H1 (cell line): ENCODE measurements at regions not wholly inside any gene's neighbourhood (a gene's known extent, or its start where the extent isn't known, plus 50 kb on each side); places are given as distances from the start of the nearest gene placed in this dataset.

Source experiments
- CTCF ChIA-PET: fragments of 300-600 bp; sonication (Branson Sonifier 250); formaldehyde crosslinking; loops from one replicate; lab custom pipeline; 2021; ENCODE audit not compliant: partially characterized antibody; lab: Charles Lee
- POLR2A ChIA-PET: fragments of 300-600 bp; sonication (Branson Sonifier 250); formaldehyde crosslinking; loops from one replicate; lab custom pipeline; 2021; ENCODE audit warnings: inconsistent platforms; ENCODE audit not compliant: partially characterized antibody; lab: Charles Lee
- DNase-seq, 2 experiments: peaks; one replicate each; pipeline versions ENCODE4 v3.0.0 to v3.0.0-alpha.2; 2010 to 2022; ENCODE audit warnings: low spot score in 2 of 2, low read depth in 1 of 2, mixed read lengths in 1 of 2
- FAIRE-seq: peaks from 2 replicates; lab custom pipeline; 2011; peaks lifted over from hg19 to GRCh38; lab: Jason Lieb, UNC
- H2AFZ ChIP-seq: 2 replicates; pipeline ENCODE4 v1.8.1; 2012; ENCODE audit warnings: low read length, inconsistent platforms
- H2AK5ac ChIP-seq: 2 replicates; pipeline ENCODE4 v1.6.1; 2013; ENCODE audit warnings: low read depth, low read length
- H2BK120ac ChIP-seq: replicated peaks from 2 replicates; pipeline ENCODE3; 2013; ENCODE audit warnings: low read depth, low read length, inconsistent platforms
- H2BK12ac ChIP-seq: 2 replicates; pipeline ENCODE4 v1.6.1; 2013; ENCODE audit warnings: low read depth, low read length
- H2BK15ac ChIP-seq: 2 replicates; pipeline ENCODE4 v1.6.1; 2013; ENCODE audit warnings: low read length
- H2BK20ac ChIP-seq: 2 replicates; pipeline ENCODE4 v1.6.1; 2013; ENCODE audit warnings: low read length
- H2BK5ac ChIP-seq: 2 replicates; pipeline ENCODE4 v1.6.1; 2013; ENCODE audit warnings: low read depth, low read length
- H3K14ac ChIP-seq: 2 replicates; pipeline ENCODE4 v1.6.1; 2013; ENCODE audit warnings: inconsistent platforms; ENCODE audit not compliant: insufficient read length
- H3K18ac ChIP-seq: 2 replicates; pipeline ENCODE4 v1.6.1; 2013; ENCODE audit warnings: low read length; ENCODE audit errors: extremely low read depth
- H3K23ac ChIP-seq: 2 replicates; pipeline ENCODE4 v1.6.1; 2013; ENCODE audit warnings: inconsistent platforms; ENCODE audit not compliant: insufficient read length
- H3K23me2 ChIP-seq: 2 replicates; pipeline ENCODE4 v1.6.1; 2013; ENCODE audit warnings: low read depth, low read length
- H3K27ac ChIP-seq: 2 replicates; pipeline ENCODE4 v1.6.1; 2011; ENCODE audit warnings: low read depth, low read length, inconsistent platforms
- H3K27me3 ChIP-seq, 4 experiments: replicated peaks in 1 of 4; 1 replicate in 1 of 4; 2 replicates in 3 of 4; pipeline versions ENCODE4 v1.6.1 to v1.8.1; 2011 to 2013; ENCODE audit warnings: low read length in 3 of 4, mild to moderate bottlenecking in 3 of 4, inconsistent platforms in 2 of 4, mixed read lengths in 2 of 4, moderate library complexity in 1 of 4; ENCODE audit not compliant: control insufficient read depth in 3 of 4, insufficient read depth in 3 of 4; ENCODE audit errors: extremely low read depth in 1 of 4
- H3K36me3 ChIP-seq, 4 experiments: 2 replicates each; pipeline versions ENCODE4 v1.6.1 to v1.8.1; 2011 to 2013; ENCODE audit warnings: mild to moderate bottlenecking in 4 of 4, low read length in 3 of 4, moderate library complexity in 2 of 4, control low read depth in 1 of 4, inconsistent platforms in 1 of 4; ENCODE audit not compliant: insufficient read depth in 4 of 4, control insufficient read depth in 2 of 4
- H3K4ac ChIP-seq: replicated peaks from 2 replicates; pipeline ENCODE3; 2013; ENCODE audit warnings: low read length, low read depth, mixed read lengths, inconsistent platforms; ENCODE audit not compliant: insufficient read length
- H3K4me1 ChIP-seq, 4 experiments: replicated peaks in 1 of 4; 1 replicate in 1 of 4; 2 replicates in 3 of 4; pipeline versions ENCODE4 v1.6.1 to v1.8.1; 2011 to 2013; ENCODE audit warnings: low read length in 3 of 4, inconsistent platforms in 2 of 4, mixed read lengths in 1 of 4; ENCODE audit not compliant: insufficient read depth in 4 of 4, control insufficient read depth in 3 of 4
- H3K4me2 ChIP-seq, 2 experiments: 2 replicates each; pipeline versions ENCODE4 v1.6.1 to v1.8.1; 2011 to 2013; ENCODE audit warnings: low read depth in 2 of 2, low read length in 2 of 2, control low read depth in 1 of 2, inconsistent platforms in 1 of 2, mild to moderate bottlenecking in 1 of 2; ENCODE audit not compliant: insufficient read depth in 1 of 2
- H3K4me3 ChIP-seq, 4 experiments: fragments of 200-600, 300-600 bp in 1 of 4; sonication (generic), shearing (Covaris generic), sonication (Bioruptor Twin) in 1 of 4; 2 replicates each; pipeline versions ENCODE4 v1.5.1 to v1.8.1; 2011 to 2016; ENCODE audit warnings: low read length in 4 of 4, low read depth in 3 of 4, control low read depth in 2 of 4, inconsistent platforms in 2 of 4, mild to moderate bottlenecking in 2 of 4, mixed read lengths in 1 of 4, moderate library complexity in 1 of 4; ENCODE audit not compliant: insufficient read depth in 2 of 4; ENCODE audit errors: extremely low read depth in 1 of 4
- H3K56ac ChIP-seq: replicated peaks from 2 replicates; pipeline ENCODE3; 2013; ENCODE audit warnings: low read depth, mild to moderate bottlenecking, mixed read lengths, low read length, inconsistent platforms; ENCODE audit not compliant: insufficient read length
- H3K79me1 ChIP-seq: 2 replicates; pipeline ENCODE4 v1.6.1; 2013; ENCODE audit warnings: low read depth, low read length, control low read depth
- H3K79me2 ChIP-seq, 2 experiments: 2 replicates each; pipeline versions ENCODE4 v1.6.1 to v1.8.1; 2012 to 2013; ENCODE audit warnings: low read length in 2 of 2, mild to moderate bottlenecking in 2 of 2, inconsistent platforms in 1 of 2; ENCODE audit not compliant: insufficient read depth in 2 of 2, control insufficient read depth in 1 of 2
- H3K9ac ChIP-seq, 4 experiments: replicated peaks in 1 of 4; 1 replicate in 1 of 4; 2 replicates in 3 of 4; pipeline versions ENCODE4 v1.6.1 to v1.8.1; 2011 to 2013; ENCODE audit warnings: low read depth in 3 of 4, low read length in 3 of 4, control low read depth in 2 of 4, mild to moderate bottlenecking in 2 of 4, moderate library complexity in 2 of 4, inconsistent platforms in 1 of 4; ENCODE audit errors: extremely low read depth in 1 of 4
- H3K9me3 ChIP-seq, 2 experiments: 2 replicates each; pipeline versions ENCODE4 v1.6.1 to v1.8.1; 2012 to 2013; ENCODE audit warnings: mild to moderate bottlenecking in 2 of 2, moderate library complexity in 2 of 2, control low read depth in 1 of 2, inconsistent platforms in 1 of 2, low read depth in 1 of 2, low read length in 1 of 2, mixed read lengths in 1 of 2; ENCODE audit not compliant: insufficient read depth in 2 of 2
- H4K20me1 ChIP-seq, 2 experiments: replicated peaks in 1 of 2; 2 replicates each; pipeline versions ENCODE3 to v1.8.1; 2011 to 2013; ENCODE audit warnings: inconsistent platforms in 2 of 2, low read length in 2 of 2, mild to moderate bottlenecking in 1 of 2; ENCODE audit not compliant: insufficient read depth in 2 of 2, control insufficient read depth in 1 of 2
- H4K5ac ChIP-seq: 2 replicates; pipeline ENCODE4 v1.6.1; 2013; ENCODE audit warnings: low read length, low read depth, mixed read lengths, inconsistent platforms; ENCODE audit not compliant: insufficient read length
- H4K8ac ChIP-seq: 2 replicates; pipeline ENCODE4 v1.8.0; 2013; ENCODE audit warnings: mild to moderate bottlenecking, moderate library complexity, low read length, inconsistent platforms; ENCODE audit not compliant: insufficient read depth; ENCODE audit errors: extremely low read depth
- H4K91ac ChIP-seq: replicated peaks from 2 replicates; pipeline ENCODE3; 2013; ENCODE audit warnings: low read length, mixed read lengths, inconsistent platforms; ENCODE audit not compliant: insufficient read length
- ATF2 ChIP-seq: IDR thresholded peaks from 2 replicates; pipeline ENCODE4 v1.6.1; 2012; ENCODE audit warnings: low read length, inconsistent platforms
- BACH1 ChIP-seq: IDR thresholded peaks from 2 replicates; pipeline ENCODE4 v1.6.1; 2012; ENCODE audit warnings: low read length, improper control_type of control experiment
- CEBPB ChIP-seq: IDR thresholded peaks from 2 replicates; pipeline ENCODE4 v1.6.1; 2012; ENCODE audit warnings: low read depth, low read length
- CHD2 ChIP-seq: IDR thresholded peaks from 2 replicates; pipeline ENCODE4 v1.6.1; 2012; ENCODE audit warnings: low read length, improper control_type of control experiment
- EGR1 ChIP-seq: IDR thresholded peaks from 2 replicates; pipeline ENCODE4 v1.6.1; 2011; ENCODE audit warnings: low read depth, low read length, borderline replicate concordance
- JUN ChIP-seq: IDR thresholded peaks from 2 replicates; pipeline ENCODE4 v1.6.1; 2011; ENCODE audit warnings: low read depth, mild to moderate bottlenecking, improper control_type of control experiment, low read length
- NRF1 ChIP-seq: IDR thresholded peaks from 2 replicates; pipeline ENCODE4 v1.6.1; 2011; ENCODE audit warnings: mild to moderate bottlenecking, low read depth, low read length, improper control_type of control experiment
- SP4 ChIP-seq: IDR thresholded peaks from 2 replicates; pipeline ENCODE4 v1.6.1; 2012; ENCODE audit warnings: low read length, inconsistent platforms
- WGBS, 2 experiments: shearing (Covaris generic) in 1 of 2; methylation state at CpG; one replicate each; pipeline versions ENCODE4 v1.1.6 to v1.1.7; 2013 to 2015; ENCODE audit warnings: low lambda C conversion rate in 2 of 2, mixed read lengths in 2 of 2, inconsistent platforms in 1 of 2, low coverage in 1 of 2, missing lambda C conversion rate in 1 of 2; ENCODE audit not compliant: insufficient replicate concordance in 2 of 2, insufficient coverage in 1 of 2, insufficient read length in 1 of 2; ENCODE audit errors: extremely low coverage in 1 of 2, missing lambda C conversion rate in 1 of 2; 5-methylcytosine and 5-hydroxymethylcytosine counted together

DNA sequence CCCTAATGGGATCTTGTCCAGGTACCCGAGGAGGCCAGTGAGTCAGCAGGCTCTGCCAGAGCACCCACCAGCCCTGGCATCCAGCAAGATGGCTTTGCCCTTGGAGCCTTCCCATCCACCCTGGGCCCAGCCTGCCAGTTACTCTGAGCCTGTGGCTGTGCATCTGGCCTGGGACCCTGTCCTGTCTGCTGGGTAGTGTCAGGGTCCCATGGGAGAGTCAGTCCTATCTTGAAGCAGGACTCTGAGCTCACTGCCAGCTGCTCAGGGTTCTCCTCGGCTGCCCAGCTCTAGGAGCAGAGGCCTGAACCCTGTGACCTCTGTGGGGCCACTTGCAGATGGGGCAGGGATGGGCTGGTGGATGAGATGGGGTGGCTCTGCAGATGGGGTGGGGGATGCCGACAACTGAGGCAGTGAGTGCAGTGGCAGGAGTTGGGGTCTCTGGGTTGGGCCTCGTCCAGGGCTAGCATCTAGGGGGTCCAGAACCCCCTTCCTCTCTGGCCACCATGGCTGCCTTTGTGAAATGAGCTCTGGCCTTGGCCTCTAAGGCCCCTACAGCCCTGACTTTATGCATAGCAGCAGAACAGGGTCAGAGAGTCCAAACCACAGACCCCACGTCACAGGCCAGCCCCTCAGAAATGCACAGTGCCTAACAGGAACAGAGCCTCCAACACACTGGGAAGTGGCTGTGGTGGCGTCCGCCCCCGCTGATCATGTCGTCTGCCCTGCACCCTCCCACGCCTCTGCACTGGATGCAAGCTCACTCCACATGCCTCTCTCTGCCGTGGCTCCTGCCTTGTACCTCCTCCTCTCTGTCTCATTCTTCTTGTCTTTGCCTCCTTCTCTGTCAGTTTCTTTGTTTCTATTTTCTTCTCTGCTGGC, 88.1 kb upstream of the RET start:
- H2BK12ac ChIP-seq: no peak overlapping the region
- no peaks in the 10 kb centered on the region for H4K20me1 ChIP-seq
- H3K27me3 ChIP-seq: no peaks in the 10 kb centered on the region
- no peaks in the 10 kb centered on the region for H3K36me3 ChIP-seq
- H4K91ac ChIP-seq: no peak overlapping the region
- H3K4me2 ChIP-seq: no peak overlapping the region
- no peak overlapping the region for H3K4me3 ChIP-seq
- H3K9me3 ChIP-seq: no peaks in the 10 kb centered on the region
- no peak overlapping the region for H3K4ac ChIP-seq
- no peak overlapping the region for H2BK20ac ChIP-seq
- H3K4me1 ChIP-seq: no peaks in the 10 kb centered on the region
- no peak overlapping the region for H3K27ac ChIP-seq
- no peaks in the 10 kb centered on the region for H3K23me2 ChIP-seq
- no peak for FAIRE-seq
- DNase-seq: peak in 1 of 2 experiments; percentile 37
- CTCF ChIA-PET: interaction anchor here (1.0 to 2.0 kb wide), 3 partner anchors 9 to 85 kb away, joined by 3 to 5 read pairs (median 4); no protein-coding TSS in a partner anchor
- no peaks in the 10 kb centered on the region for H3K79me1 ChIP-seq
- H4K5ac ChIP-seq: no peak overlapping the region
- no peak overlapping the region for H2AK5ac ChIP-seq
- no peak overlapping the region for H4K8ac ChIP-seq
- H3K14ac ChIP-seq: no peak overlapping the region
- no peak overlapping the region for H2BK15ac ChIP-seq
- no peak overlapping the region for H2BK120ac ChIP-seq
- no peak overlapping the region for H3K23ac ChIP-seq
- H3K18ac ChIP-seq: no peak overlapping the region
- no peak overlapping the region for H3K9ac ChIP-seq
- 89% methylated on average over 10 of the region's 11 CpGs; no CpG with 5 or more reads in 1 of the 2 experiments for WGBS, 2 experiments
- no peak overlapping the region for H2AFZ ChIP-seq
- POLR2A ChIA-PET: no interaction called here
- no peak overlapping the region for H3K56ac ChIP-seq
- H3K79me2 ChIP-seq: no peaks in the 10 kb centered on the region
- H2BK5ac ChIP-seq: no peak overlapping the region
- TF ChIP-seq EGR1 (no peak), NRF1 (no peak), BACH1 (no peak), CHD2 (no peak), SP4 (no peak), JUN (no peak), ATF2 (no peak), CEBPB (no peak)
